SK-N-SH treated with all-trans-retinoic acid at 6 μM for 48 hours (cell line): ENCODE measurements at regions not wholly inside any gene's neighbourhood (a gene's known extent, or its start where the extent isn't known, plus 50 kb on each side); places are given as distances from the start of the nearest gene placed in this dataset.

Experiments used
- ATAC-seq: fragments of 200-7000 bp; cut with Tn5 transposase; 3 replicates; pipeline ENCODE4 v1.9.1; 2020; ENCODE audit warnings: mild to moderate bottlenecking, moderate library complexity
- ARNTL ChIP-seq: fragments of 450-650 bp; formaldehyde crosslinking; IDR thresholded peaks from 2 replicates; pipeline ENCODE4 v1.5.0; 2020; ENCODE audit warnings: low read depth, mild to moderate bottlenecking, moderate library complexity, borderline replicate concordance
- BACH2 ChIP-seq: fragments of 250-450 bp; sonication (Bioruptor Pico); IDR thresholded peaks from 2 replicates; pipeline ENCODE4 v1.9.0; 2021; ENCODE audit warnings: mild to moderate bottlenecking, borderline replicate concordance
- CSDC2 ChIP-seq: fragments of 250-450 bp; sonication (Bioruptor Pico); IDR thresholded peaks from 2 replicates; pipeline ENCODE4 v1.5.0; 2020; ENCODE audit warnings: mild to moderate bottlenecking, moderate library complexity
- CSRNP3 ChIP-seq: fragments of 250-450 bp; sonication (Bioruptor Pico); IDR thresholded peaks from 2 replicates; pipeline ENCODE4 v1.5.1; 2021; ENCODE audit warnings: mild to moderate bottlenecking, moderate library complexity
- ESRRG ChIP-seq: fragments of 250-450 bp; sonication (Bioruptor Pico); IDR thresholded peaks from 2 replicates; pipeline ENCODE4 v1.6.1; 2021; ENCODE audit warnings: mild to moderate bottlenecking
- GLIS3 ChIP-seq: fragments of 250-450 bp; sonication (Bioruptor Pico); IDR thresholded peaks from 2 replicates; pipeline ENCODE4 v1.5.0; 2020; ENCODE audit warnings: mild to moderate bottlenecking, moderate library complexity
- ISL1 ChIP-seq: fragments of 250-450 bp; sonication (Bioruptor Pico); IDR thresholded peaks from 2 replicates; pipeline ENCODE4 v2.1.2; 2022; ENCODE audit warnings: mild to moderate bottlenecking, moderate library complexity
- OSR1 ChIP-seq: fragments of 250-450 bp; sonication (Bioruptor Pico); IDR thresholded peaks from 2 replicates; pipeline ENCODE4 v1.8.0; 2022; ENCODE audit warnings: moderate library complexity, mild to moderate bottlenecking, inconsistent platforms
- PATZ1 ChIP-seq: fragments of 250-450 bp; sonication (Bioruptor Pico); IDR thresholded peaks from 2 replicates; pipeline ENCODE4 v1.8.0; 2020; ENCODE audit warnings: mild to moderate bottlenecking, moderate library complexity, borderline replicate concordance
- POU6F1 ChIP-seq: fragments of 250-450 bp; sonication (Bioruptor Pico); IDR thresholded peaks from 2 replicates; pipeline ENCODE4 v1.8.0; 2021; ENCODE audit warnings: low read depth, mild to moderate bottlenecking, moderate library complexity, borderline replicate concordance
- PPARA ChIP-seq: fragments of 250-450 bp; sonication (Bioruptor Pico); IDR thresholded peaks from 2 replicates; pipeline ENCODE4 v1.5.0; 2020; ENCODE audit warnings: mild to moderate bottlenecking, borderline replicate concordance
- RARB ChIP-seq: fragments of 250-450 bp; sonication (Bioruptor Pico); IDR thresholded peaks from 2 replicates; pipeline ENCODE4 v1.8.0; 2021; ENCODE audit warnings: mild to moderate bottlenecking, moderate library complexity
- SNAI2 ChIP-seq: fragments of 250-450 bp; sonication (Bioruptor Pico); IDR thresholded peaks from 2 replicates; pipeline ENCODE4 v1.5.0; 2020; ENCODE audit warnings: mild to moderate bottlenecking, moderate library complexity
- TCF4 ChIP-seq: fragments of 250-450 bp; sonication (Bioruptor Pico); IDR thresholded peaks from 2 replicates; pipeline ENCODE4 v1.8.0; 2021; ENCODE audit warnings: mild to moderate bottlenecking, moderate library complexity, borderline replicate concordance
- TOX ChIP-seq: fragments of 250-450 bp; sonication (Bioruptor Pico); IDR thresholded peaks from 2 replicates; pipeline ENCODE4 v1.8.0; 2021; ENCODE audit warnings: mild to moderate bottlenecking, moderate library complexity, borderline replicate concordance
- ZC3H10 ChIP-seq: fragments of 250-450 bp; sonication (Bioruptor Pico); IDR thresholded peaks from 2 replicates; pipeline ENCODE4 v1.5.1; 2021; ENCODE audit warnings: mild to moderate bottlenecking, moderate library complexity
- ZNF8 ChIP-seq: fragments of 450-650 bp; formaldehyde crosslinking; IDR thresholded peaks from 2 replicates; pipeline ENCODE4 v1.5.0; 2020; ENCODE audit warnings: mild to moderate bottlenecking, moderate library complexity
- TF ChIP-seq, protein P1 (sequence below): fragments of 250-450 bp; sonication (Bioruptor Pico); IDR thresholded peaks from 2 replicates; pipeline ENCODE4 v1.5.1; 2020; ENCODE audit warnings: low read depth, mild to moderate bottlenecking, moderate library complexity
- TF ChIP-seq, protein P2 (sequence below): fragments of 250-450 bp; sonication (Bioruptor Pico); IDR thresholded peaks from 2 replicates; pipeline ENCODE4 v1.5.0; 2020; ENCODE audit warnings: mild to moderate bottlenecking, moderate library complexity

- TF ChIP-seq CSDC2 (no peak), OSR1 (CRISPR knock-in tag) (no peak), TCF4 (CRISPR knock-in tag) (no peak), PPARA (no peak)
- peak; percentile 92 for ATAC-seq
These were observed 99.8 kb upstream of the FOXA2 start for GRCh38 chr20:22684072-22684762.

GRCh38 chr20:22684763-22685443, 100.5 kb upstream of the FOXA2 start:
- ATAC-seq, result no peak
- TF ChIP-seq GLIS3 (CRISPR knock-in tag) (no peak), ZC3H10 (no peak), SNAI2 (CRISPR knock-in tag) (no peak), ISL1 (CRISPR knock-in tag) (no peak), RARB (CRISPR knock-in tag) (no peak)
- TF ChIP-seq, protein P1, sequence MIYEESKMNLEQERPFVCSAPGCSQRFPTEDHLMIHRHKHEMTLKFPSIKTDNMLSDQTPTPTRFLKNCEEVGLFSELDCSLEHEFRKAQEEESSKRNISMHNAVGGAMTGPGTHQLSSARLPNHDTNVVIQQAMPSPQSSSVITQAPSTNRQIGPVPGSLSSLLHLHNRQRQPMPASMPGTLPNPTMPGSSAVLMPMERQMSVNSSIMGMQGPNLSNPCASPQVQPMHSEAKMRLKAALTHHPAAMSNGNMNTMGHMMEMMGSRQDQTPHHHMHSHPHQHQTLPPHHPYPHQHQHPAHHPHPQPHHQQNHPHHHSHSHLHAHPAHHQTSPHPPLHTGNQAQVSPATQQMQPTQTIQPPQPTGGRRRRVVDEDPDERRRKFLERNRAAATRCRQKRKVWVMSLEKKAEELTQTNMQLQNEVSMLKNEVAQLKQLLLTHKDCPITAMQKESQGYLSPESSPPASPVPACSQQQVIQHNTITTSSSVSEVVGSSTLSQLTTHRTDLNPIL (CRISPR knock-in tag), result no peak
- TF ChIP-seq, all 23 proteins: peak for 0

GRCh38 chr20:22686097-22686496, 101.7 kb upstream of the FOXA2 start:
- TF ChIP-seq, protein P2, sequence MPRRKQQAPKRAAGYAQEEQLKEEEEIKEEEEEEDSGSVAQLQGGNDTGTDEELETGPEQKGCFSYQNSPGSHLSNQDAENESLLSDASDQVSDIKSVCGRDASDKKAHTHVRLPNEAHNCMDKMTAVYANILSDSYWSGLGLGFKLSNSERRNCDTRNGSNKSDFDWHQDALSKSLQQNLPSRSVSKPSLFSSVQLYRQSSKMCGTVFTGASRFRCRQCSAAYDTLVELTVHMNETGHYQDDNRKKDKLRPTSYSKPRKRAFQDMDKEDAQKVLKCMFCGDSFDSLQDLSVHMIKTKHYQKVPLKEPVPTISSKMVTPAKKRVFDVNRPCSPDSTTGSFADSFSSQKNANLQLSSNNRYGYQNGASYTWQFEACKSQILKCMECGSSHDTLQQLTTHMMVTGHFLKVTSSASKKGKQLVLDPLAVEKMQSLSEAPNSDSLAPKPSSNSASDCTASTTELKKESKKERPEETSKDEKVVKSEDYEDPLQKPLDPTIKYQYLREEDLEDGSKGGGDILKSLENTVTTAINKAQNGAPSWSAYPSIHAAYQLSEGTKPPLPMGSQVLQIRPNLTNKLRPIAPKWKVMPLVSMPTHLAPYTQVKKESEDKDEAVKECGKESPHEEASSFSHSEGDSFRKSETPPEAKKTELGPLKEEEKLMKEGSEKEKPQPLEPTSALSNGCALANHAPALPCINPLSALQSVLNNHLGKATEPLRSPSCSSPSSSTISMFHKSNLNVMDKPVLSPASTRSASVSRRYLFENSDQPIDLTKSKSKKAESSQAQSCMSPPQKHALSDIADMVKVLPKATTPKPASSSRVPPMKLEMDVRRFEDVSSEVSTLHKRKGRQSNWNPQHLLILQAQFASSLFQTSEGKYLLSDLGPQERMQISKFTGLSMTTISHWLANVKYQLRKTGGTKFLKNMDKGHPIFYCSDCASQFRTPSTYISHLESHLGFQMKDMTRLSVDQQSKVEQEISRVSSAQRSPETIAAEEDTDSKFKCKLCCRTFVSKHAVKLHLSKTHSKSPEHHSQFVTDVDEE (CRISPR knock-in tag), result no peak
- TF ChIP-seq PPARA (no peak), ARNTL (no peak), ZC3H10 (no peak), ISL1 (CRISPR knock-in tag) (no peak), ESRRG (no peak), OSR1 (CRISPR knock-in tag) (no peak), TOX (no peak)
- TF ChIP-seq, all 23 proteins: peak for 0
- peak; percentile 94 for ATAC-seq

- TF ChIP-seq POU6F1 (CRISPR knock-in tag) (no peak), OSR1 (CRISPR knock-in tag) (no peak), PATZ1 (CRISPR knock-in tag) (no peak), BACH2 (CRISPR knock-in tag) (no peak), CSRNP3 (CRISPR knock-in tag) (no peak), ESRRG (no peak), ZNF8 (CRISPR knock-in tag) (no peak)
- TF ChIP-seq, protein P2 (CRISPR knock-in tag), result no peak
- TF ChIP-seq, protein P1 (CRISPR knock-in tag), result no peak
- TF ChIP-seq, all 23 proteins: peak for 0
- no peak for ATAC-seq
These were observed 103.4 kb upstream of the FOXA2 start for GRCh38 chr20:22687676-22688349.
